ENCODE measurements at regions not wholly inside any gene's neighbourhood (a gene's known extent, or its start where the extent isn't known, plus 50 kb on each side); places are given as distances from the start of the nearest gene placed in this dataset.

- Histone ChIP-seq H3K9ac (ENCODE audit: low read depth in 1 of 2, low read length in 2 of 2) (no peak overlapping the region), H3K27me3 (ENCODE audit: control insufficient read depth in 4 of 4, insufficient read depth in 4 of 4, low read length in 3 of 4) (no peaks in the 10 kb centered on the region), H3K27ac (ENCODE audit: low read depth in 1 of 2, low read length in 2 of 2) (no peak overlapping the region), H3K36me3 (ENCODE audit: control insufficient read depth in 4 of 4, insufficient read depth in 3 of 4, low read depth in 1 of 4, low read length in 3 of 4) (no peaks in the 10 kb centered on the region), H3K9me3 (ENCODE audit: control insufficient read depth in 4 of 4, low read length in 3 of 4) (no peaks in the 10 kb centered on the region), H3K4me1 (ENCODE audit: control insufficient read depth in 4 of 4, insufficient read depth in 4 of 4, low read length in 3 of 4) (no peaks in the 10 kb centered on the region), H3K4me3 (ENCODE audit: low read depth in 1 of 3, low read length in 3 of 3) (no peak overlapping the region)
- TF ChIP-seq JUND (IDR thresholded peaks at IDR 0.05), result no peak
- no peak for TF ChIP-seq TAF1 (conservative IDR thresholded peaks at IDR 0.05)
- TF ChIP-seq RXRA (IDR thresholded peaks at IDR 0.05), result no peak
- no peak for TF ChIP-seq RAD21 (IDR thresholded peaks at IDR 0.05)
- TF ChIP-seq, protein P1, sequence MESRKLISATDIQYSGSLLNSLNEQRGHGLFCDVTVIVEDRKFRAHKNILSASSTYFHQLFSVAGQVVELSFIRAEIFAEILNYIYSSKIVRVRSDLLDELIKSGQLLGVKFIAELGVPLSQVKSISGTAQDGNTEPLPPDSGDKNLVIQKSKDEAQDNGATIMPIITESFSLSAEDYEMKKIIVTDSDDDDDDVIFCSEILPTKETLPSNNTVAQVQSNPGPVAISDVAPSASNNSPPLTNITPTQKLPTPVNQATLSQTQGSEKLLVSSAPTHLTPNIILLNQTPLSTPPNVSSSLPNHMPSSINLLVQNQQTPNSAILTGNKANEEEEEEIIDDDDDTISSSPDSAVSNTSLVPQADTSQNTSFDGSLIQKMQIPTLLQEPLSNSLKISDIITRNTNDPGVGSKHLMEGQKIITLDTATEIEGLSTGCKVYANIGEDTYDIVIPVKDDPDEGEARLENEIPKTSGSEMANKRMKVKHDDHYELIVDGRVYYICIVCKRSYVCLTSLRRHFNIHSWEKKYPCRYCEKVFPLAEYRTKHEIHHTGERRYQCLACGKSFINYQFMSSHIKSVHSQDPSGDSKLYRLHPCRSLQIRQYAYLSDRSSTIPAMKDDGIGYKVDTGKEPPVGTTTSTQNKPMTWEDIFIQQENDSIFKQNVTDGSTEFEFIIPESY (IDR thresholded peaks at IDR 0.05), result no peak
- no peak for TF ChIP-seq SP1 (IDR thresholded peaks at IDR 0.05)
- no peak for TF ChIP-seq HNF4G (IDR thresholded peaks at IDR 0.05)
- no peak for TF ChIP-seq FOXA2 (IDR thresholded peaks at IDR 0.05)
- TF ChIP-seq, protein P2, sequence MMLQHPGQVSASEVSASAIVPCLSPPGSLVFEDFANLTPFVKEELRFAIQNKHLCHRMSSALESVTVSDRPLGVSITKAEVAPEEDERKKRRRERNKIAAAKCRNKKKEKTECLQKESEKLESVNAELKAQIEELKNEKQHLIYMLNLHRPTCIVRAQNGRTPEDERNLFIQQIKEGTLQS (IDR thresholded peaks at IDR 0.05), result no peak
- no peak for TF ChIP-seq HNF4A (conservative IDR thresholded peaks at IDR 0.05)
- TF ChIP-seq NR2F2 (IDR thresholded peaks at IDR 0.05), result no peak
- no peak for TF ChIP-seq YY1 (IDR thresholded peaks at IDR 0.05)
- no peak for TF ChIP-seq CTCF (IDR thresholded peaks at IDR 0.05; ENCODE audit: low read depth, low read length, missing input control)
- TF ChIP-seq, protein P3, sequence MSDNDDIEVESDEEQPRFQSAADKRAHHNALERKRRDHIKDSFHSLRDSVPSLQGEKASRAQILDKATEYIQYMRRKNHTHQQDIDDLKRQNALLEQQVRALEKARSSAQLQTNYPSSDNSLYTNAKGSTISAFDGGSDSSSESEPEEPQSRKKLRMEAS (IDR thresholded peaks at IDR 0.05), result no peak
- TF ChIP-seq REST (IDR thresholded peaks at IDR 0.05), result no peak
- DNase-seq (ENCODE audit: low spot score), result no peak
- 83% methylated on average over 1 of the region's 1 CpG for WGBS
Observed at GRCh38 chr6:8995156-8995555, 559.8 kb upstream of the SLC35B3 start.

DNA sequence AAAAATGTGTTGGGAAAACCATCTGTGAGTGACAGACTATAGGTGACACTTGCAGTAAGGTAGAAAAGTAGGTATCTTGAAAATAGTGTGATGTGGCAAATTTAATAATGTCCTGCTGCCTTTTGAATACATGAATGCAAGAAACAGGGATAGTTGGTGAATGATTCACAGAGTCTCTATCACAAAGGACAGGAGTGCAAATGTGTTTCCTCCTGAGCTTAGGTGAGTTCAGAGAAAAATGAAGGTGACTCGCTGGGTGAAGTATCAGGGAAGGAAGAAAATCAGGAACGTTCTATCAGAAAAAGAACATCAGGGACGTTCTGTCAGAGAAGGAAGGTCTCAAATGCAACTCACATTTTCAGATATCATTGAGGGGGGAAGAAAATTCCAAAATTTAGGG is 557.8 kb upstream of the SLC35B3 start:
- no peak for DNase-seq (ENCODE audit: low spot score)
- TF ChIP-seq HNF4G (IDR thresholded peaks at IDR 0.05), result no peak
- no peak for TF ChIP-seq SP1 (IDR thresholded peaks at IDR 0.05)
- no peak for TF ChIP-seq YY1 (IDR thresholded peaks at IDR 0.05)
- TF ChIP-seq NR2F2 (IDR thresholded peaks at IDR 0.05), result no peak
- TF ChIP-seq RXRA (IDR thresholded peaks at IDR 0.05), result no peak
- no peak for TF ChIP-seq EGR1 (IDR thresholded peaks at IDR 0.05; ENCODE audit: low read depth in 2 of 2)
- no peak for TF ChIP-seq FOXA2 (IDR thresholded peaks at IDR 0.05)
- no peak for TF ChIP-seq HNF4A (conservative IDR thresholded peaks at IDR 0.05)
- TF ChIP-seq, protein P1 (IDR thresholded peaks at IDR 0.05), result no peak
- TF ChIP-seq REST (IDR thresholded peaks at IDR 0.05), result no peak
- no peak for TF ChIP-seq JUND (IDR thresholded peaks at IDR 0.05)
- TF ChIP-seq TAF1 (conservative IDR thresholded peaks at IDR 0.05), result no peak
- TF ChIP-seq, protein P3 (IDR thresholded peaks at IDR 0.05), result no peak
- TF ChIP-seq RAD21 (IDR thresholded peaks at IDR 0.05), result no peak
- no peak overlapping the region for H3K9ac ChIP-seq (ENCODE audit: low read depth in 1 of 2, low read length in 2 of 2)
- no peaks in the 10 kb centered on the region for H3K27me3 ChIP-seq (ENCODE audit: control insufficient read depth in 4 of 4, insufficient read depth in 4 of 4, low read length in 3 of 4)
- no peak overlapping the region for H3K27ac ChIP-seq (ENCODE audit: low read depth in 1 of 2, low read length in 2 of 2)
- no peaks in the 10 kb centered on the region for H3K9me3 ChIP-seq (ENCODE audit: control insufficient read depth in 4 of 4, low read length in 3 of 4)
- no peaks in the 10 kb centered on the region for H3K36me3 ChIP-seq (ENCODE audit: control insufficient read depth in 4 of 4, insufficient read depth in 3 of 4, low read depth in 1 of 4, low read length in 3 of 4)
- WGBS, result 82% methylated on average over 3 of the region's 3 CpGs
- no peak overlapping the region for H3K4me3 ChIP-seq (ENCODE audit: low read depth in 1 of 3, low read length in 3 of 3)
- no peaks in the 10 kb centered on the region for H3K4me1 ChIP-seq (ENCODE audit: control insufficient read depth in 4 of 4, insufficient read depth in 4 of 4, low read length in 3 of 4)

All from liver (tissue), 8 donors.